HG03280 (cell line): ENCODE measurements at regions not wholly inside any gene's neighbourhood (a gene's known extent, or its start where the extent isn't known, plus 50 kb on each side); places are given as distances from the start of the nearest gene placed in this dataset.
"Not testable (repeated sequence)": the region's sequence is repeated elsewhere in the genome, so short reads cannot be mapped to it uniquely, and the experiment has no call there.

Experiments
- ATAC-seq: cut with Tn5 transposase; IDR thresholded peaks from one replicate; pipeline ENCODE4 v1.9.1; 2021; ENCODE audit warnings: mild to moderate bottlenecking, moderate library complexity; ENCODE audit not compliant: unreplicated experiment

- no peak for ATAC-seq
Observed at GRCh38 chr2:9707611-9708160, 76.9 kb upstream of the YWHAQ start.

- no peak for ATAC-seq
Observed at GRCh38 chr2:9708683-9709538, 78.1 kb upstream of the YWHAQ start.

DNA sequence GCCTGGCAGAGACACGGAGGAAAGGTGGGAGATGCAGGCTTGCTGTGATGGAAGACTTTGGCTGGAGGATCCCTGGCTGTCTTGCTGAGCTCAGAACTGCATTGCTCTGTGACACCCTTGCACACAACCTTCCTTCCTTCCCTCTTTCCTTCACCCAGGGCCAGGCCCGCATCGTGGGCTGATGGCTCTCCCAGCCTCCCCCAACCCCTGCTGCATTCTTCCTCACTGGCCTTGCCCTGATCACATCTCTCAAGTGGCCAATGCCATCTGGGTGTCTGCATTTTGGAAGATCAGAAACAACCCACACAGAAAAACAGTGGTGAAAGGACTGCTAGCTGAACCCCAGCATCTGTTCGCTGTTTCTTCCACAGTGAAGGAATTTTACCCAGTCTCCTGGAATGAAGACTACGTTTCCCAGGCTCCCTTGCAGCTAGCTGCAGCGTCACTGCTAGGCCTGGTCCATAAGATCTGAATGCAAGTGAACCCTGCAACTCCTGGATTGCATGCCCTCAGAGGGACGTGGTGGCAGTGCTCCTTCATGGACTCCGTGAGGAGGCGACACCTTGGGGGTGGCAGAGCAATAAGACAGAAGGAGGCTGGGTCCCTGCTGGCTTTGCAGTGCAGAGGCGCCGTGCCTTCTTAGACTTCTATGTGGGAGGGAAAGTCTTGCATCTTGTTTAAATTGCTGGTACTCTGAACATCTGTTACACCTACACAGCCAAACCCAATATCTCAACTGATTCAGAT is 78.9 kb upstream of the YWHAQ start:
- no peak for ATAC-seq

DNA sequence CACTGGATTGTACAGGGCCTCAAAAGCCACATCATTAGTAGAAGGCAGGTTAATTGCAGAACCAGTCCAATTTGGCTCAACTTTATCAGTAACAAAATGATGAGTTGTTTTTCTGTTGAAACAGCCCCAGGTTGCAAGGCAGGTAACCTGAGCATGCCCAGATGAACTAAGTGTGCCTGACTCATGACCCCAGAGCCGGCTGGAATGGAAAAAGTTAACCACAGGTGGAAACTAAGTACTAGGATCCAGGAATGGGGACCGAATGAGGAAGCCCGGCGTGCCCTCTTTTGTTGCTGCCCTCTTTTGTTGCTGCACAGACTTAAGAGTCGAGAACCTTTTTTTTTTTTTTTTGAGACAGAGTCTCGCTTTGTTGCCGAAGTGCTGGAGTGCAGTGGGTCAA is 79.5 kb upstream of the YWHAQ start:
- no peak for ATAC-seq

DNA sequence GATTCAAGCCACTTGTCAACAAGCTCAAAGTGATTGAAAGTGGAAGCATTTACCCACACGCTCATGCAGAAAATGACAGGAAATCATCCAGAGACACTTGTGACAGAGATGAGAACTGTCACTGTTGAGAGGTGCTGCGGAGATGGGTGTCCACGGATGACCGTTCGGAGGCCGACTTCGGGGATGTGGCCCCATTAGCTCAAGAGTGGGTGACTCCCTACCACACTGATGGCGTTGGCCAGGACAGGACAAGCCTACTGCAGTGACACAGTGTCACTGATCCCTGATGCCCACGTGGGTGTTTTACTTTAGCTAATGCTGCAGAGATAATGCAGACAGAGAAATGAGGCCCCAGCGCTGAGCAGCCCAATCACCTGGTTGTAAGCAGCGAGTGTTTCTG is 81.5 kb upstream of the YWHAQ start:
- no peak for ATAC-seq

- no peak for ATAC-seq
Observed at GRCh38 chr2:9714630-9715214, 83.9 kb upstream of the YWHAQ start.

GRCh38 chr2:9715238-9715637 is 84.4 kb upstream of the YWHAQ start:
- no peak for ATAC-seq

DNA sequence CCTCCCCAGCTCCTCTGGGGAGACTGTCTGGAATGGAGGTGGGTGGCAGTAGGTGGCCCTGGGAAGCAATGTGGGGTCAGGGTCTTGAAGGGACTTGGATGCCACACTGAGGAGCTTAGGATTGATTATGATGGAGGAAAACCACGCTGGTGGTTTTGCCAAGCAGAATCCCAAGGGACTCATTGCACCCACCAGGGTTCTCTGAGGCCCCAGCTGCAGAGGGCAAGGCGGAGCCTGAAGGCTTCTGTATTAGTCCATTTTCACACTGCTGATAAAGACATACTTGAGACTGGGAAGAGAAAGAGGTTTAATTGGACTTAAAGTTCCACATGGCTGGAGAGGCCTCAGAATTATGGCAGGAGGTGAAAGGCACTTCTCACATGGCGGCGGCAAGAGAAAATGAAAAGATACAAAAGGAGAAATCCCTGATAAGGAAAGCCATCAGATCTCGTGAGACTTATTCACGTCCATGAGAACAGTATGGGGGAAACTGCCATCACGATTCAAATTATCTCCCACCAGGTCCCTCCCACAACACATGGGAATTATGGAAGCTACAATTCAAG is 87.2 kb upstream of the YWHAQ start:
- ATAC-seq, result no peak

DNA sequence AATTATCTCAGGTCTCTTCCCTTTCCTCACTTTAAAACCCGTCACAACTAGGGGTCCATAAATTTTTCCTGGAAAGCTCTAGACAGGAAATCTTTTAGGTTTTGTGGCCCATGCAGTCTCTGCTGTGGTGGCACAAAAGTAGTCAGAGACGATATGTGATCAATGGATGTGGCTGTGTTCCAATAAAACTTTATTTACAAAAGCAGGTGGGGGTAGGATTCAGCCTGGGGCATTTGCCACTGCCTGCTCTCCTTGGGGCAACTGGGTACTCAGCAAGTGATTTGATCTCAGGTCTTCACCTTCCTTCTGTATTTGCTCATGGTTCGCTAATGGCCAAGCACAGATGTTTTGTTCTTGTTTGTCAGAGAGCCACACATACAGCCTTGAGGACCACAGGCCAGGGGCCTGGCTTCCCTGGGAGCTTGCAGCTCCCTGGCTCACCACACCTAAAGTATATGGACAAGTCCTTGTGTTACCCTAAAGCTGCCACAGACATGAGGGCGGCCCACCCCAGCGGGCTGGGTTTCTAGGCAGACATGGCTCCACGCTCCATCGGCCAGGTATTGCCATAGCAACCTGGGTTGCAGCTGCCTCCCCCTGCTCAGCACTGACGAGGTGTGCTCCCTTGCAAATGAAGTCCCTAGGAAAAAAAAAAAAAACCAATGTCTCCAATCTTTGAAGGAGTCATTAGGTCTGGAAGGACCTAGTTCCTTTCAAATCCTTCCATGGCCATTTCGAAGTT is 89.7 kb upstream of the YWHAQ start:
- no peak for ATAC-seq

GRCh38 chr2:9721344-9721743 is 90.5 kb upstream of the YWHAQ start:
- no peak for ATAC-seq

- no peak for ATAC-seq
Observed at GRCh38 chr2:9722451-9722850, 91.7 kb upstream of the YWHAQ start.

- no peak for ATAC-seq
Observed at GRCh38 chr2:9724565-9724964, 93.8 kb upstream of the YWHAQ start.

GRCh38 chr2:9725106-9725505 is 94.3 kb upstream of the YWHAQ start:
- ATAC-seq, result no peak

GRCh38 chr2:9726016-9726415 is 95.2 kb upstream of the YWHAQ start:
- ATAC-seq, result not testable (repeated sequence)

GRCh38 chr2:9730523-9730922 is 99.7 kb upstream of the YWHAQ start:
- ATAC-seq, result not testable (repeated sequence)

DNA sequence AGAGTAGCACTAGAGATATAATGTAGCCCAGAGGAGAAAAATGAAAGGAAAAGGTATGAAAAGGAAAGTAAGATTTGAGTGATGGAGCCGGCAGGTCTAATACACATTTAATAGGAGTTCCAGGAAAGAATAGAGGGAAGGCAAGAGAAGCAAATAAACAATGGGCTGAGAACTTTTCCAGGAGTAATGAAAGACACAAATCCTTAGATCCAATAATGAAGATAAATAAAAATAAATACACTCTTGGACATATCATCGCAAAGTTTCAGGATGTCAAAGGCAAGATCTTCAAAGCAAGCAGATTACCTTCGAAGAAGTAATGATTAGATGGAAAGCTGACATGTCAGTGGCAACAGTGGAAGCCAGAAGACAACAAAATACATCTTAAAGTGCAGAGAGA is 102.0 kb upstream of the YWHAQ start:
- no peak for ATAC-seq

GRCh38 chr2:9734308-9734707 is 103.5 kb upstream of the YWHAQ start:
- ATAC-seq, result no peak

DNA sequence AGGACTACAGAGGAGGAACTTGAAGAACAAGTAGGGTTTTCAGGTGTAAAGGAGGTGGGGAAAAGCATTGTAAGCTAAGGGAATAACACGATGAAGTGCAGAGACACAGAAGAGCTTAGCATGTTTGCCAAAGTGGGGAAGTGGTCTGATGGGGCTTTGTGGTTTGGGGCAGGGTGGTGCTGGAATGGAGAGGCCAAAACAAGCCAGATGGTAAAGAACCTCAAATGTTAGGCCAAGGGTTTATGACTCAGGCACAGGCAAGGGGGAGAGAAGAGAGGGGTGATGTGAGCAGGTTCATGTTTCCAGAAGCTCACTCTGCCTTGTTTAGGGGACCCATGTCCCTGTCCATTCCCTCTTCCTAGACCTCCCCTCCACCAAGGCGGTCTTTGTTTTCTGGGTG is 104.5 kb upstream of the YWHAQ start:
- no peak for ATAC-seq

GRCh38 chr2:9736021-9736420 is 105.2 kb upstream of the YWHAQ start:
- no peak for ATAC-seq

GRCh38 chr2:9737053-9737875 is 106.0 kb upstream of the TAF1B start:
- no peak for ATAC-seq
